Non-pigmented ciliary epithelial cell (primary cell): ENCODE measurements at regions not wholly inside any gene's neighbourhood (a gene's known extent, or its start where the extent isn't known, plus 50 kb on each side); places are given as distances from the start of the nearest gene placed in this dataset.

Experiments
- DNase-seq: peaks from one replicate; pipeline ENCODE4 v3.0.0-alpha.2; 2010; ENCODE audit warnings: low read depth

DNA sequence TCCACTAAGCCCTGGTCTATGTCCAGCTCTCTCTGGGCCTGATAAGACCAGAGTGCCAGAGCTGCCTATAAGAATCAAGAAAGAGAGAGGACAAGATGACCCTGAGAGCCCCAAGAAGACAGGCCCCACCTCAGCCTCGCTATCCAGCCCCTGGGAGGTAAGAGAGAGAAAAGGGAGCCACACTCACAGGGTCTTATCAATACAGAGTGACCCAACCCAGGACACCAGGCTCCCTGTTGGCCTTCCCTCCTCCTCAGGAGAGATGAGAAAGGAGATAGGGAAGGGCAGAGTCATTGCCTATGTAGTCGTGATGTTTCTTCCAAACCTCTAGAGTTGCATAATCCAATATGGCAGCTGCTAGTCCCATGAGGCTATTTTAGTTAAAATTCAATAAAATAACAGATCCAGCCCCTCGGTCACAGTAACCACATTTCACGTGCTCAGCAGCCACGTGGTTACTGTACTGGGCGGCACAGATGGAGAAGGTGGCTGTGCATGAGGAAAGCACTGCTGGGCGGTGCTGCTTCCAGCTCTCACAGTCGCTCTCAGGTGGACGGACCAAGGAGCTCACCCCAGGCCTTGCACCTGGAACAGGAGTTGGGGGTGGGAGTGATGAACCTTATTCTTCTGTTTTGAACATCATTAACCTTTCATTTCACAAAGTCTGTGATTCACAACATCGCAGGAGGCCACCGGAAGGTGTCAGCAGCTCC lies 525.8 kb downstream of the SHQ1 start:
- no peak for DNase-seq

DNA sequence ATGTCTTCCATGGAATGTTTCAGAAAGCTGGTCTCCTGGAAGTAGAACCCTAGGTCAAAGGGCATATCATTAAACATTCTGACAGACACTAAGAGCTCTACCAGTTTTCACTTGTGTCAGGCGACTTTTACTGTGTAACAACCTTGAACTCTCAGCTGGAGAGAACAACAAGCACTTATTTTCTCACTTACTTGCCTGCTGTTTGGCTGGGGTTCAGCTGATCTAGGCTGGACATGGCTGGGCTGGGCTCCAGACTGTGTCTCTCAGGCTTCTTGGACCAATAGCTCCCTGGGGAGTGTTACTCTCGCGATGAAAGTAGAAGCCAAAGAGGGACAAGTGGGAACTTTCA lies 527.3 kb downstream of the SHQ1 start:
- no peak for DNase-seq

DNA sequence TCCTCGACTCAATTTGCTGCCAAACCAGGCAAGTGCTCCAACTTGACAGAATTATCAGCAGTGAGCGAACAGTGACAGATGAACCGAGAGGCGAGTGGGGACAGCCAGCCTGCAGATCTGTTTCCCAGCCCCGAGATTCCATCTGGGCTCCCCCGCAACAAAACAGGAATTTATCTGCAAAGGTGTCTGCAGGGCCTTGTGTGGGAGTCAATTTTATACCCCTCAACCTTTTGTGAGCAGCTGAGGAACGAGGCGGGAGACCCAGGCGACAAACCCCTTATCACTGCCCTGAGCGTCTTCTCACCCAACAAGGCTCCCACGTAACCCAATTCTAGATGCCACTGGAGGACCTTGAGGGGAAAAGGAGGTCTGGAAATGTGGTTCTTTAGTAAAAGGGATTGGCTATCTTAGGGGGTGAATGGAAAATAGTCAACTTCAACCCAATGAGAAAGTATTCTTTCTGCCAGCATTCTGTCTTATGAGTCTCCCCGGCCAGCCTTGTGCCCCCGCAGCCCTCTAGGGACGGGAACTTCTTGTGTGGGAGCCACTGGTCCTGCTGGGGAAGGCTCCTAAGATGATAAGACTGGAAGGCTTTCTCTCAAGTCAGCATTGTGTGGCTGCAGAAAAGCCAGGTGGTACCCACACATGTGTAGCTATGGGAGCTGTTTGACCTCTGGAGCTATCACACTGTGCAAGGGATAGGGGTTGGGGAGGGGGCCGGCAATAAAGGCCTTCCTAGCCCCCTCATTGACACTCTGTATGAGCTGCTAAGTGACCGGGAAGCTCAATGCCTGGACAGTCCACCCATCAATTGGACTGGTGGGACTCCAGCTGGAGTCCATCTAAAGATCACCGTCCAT lies 527.9 kb downstream of the SHQ1 start:
- DNase-seq: no peak

DNA sequence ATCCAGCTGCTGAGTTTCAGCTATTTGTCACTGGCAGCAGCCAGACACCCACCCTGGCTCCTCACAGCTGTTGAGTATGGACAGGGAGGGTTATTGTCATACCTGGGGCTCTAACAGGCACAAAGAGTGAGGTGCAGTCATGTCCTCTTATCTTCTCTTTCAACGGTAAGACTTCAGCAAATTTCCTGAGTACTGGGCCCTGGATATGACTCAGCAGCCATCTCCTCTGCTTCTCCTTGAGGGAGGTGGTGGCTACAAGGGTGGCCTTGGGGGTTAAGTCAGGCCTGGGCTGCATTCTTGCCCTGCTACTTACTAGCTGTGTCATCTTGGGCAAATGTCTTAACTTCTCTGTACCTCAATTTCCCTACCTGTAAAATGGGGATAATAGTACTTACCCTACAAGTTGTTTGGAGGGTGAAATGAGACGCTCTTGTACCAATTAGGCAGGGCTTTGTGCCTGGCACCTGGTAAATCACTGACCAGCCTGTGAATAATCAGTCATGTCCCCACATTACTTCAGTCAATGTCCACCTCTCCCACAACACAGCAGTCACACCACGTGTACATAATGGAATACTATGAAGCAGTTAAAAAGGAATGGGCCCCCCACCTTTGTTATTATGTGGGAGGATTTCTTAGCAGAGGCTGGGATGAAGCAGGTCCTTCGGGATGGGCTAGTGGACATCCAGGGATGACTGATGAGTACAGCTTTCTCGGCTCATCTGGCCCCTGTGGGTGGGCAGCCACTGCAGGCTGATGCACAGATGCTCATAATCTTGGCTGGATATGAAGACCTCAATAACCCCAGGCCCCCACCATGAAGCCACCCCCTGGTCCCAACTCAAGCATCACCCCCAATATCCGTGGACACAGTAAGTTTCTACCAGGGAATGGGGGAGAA lies 528.8 kb downstream of the SHQ1 start:
- no peak for DNase-seq

DNA sequence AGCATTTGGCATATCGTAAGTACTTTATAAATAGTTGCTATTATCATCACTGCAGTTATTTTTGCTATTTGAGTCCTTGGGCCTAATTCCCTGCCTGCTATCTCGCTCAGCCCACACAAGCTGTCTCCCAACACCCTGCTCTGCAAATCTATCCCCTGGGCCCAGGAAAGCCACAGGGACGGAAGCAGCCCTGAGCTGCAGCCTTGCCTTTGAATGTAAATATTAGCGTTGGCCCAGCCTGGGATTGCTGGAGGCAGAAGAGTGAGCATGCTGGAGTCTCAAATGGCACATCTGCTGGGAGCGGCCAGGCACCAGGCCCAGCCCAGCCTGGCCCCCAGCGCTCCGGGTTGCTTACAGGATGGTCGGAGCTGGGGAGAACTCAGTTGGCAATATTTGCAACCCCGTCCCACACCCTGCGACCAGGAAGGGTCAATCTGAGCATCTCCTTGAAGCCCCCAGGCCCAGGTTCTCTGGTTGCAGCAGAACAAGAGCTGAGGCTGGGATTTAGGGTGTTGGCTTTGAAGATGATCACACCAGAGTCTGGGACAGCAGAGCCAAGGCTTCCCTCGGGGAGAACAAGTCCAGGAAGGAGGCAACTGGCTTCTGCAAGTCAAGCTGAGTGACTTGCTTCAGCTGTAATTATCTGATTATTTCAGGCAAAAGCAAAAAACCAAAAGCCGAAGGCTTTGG lies 529.6 kb downstream of the SHQ1 start:
- DNase-seq: no peak

DNA sequence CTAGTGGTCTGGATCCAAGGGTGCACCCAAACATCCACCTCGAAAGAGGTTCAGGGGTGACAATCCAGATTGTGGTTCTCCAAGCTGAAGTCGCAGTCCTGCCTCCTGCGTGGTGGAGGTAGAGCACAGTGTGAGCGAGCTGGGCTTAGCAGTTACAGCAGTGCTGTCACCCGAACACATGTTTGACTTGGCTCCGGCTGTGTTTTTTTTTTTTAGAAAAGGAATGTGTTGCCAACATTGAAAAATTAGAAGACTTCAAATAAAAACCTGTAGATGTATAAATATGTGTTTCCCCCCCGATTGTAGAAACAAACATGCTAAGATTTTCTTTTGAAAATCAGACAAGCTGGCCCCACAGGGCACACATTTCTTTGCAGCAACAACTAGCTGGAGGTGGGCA lies 530.8 kb downstream of the SHQ1 start:
- DNase-seq: no peak

DNA sequence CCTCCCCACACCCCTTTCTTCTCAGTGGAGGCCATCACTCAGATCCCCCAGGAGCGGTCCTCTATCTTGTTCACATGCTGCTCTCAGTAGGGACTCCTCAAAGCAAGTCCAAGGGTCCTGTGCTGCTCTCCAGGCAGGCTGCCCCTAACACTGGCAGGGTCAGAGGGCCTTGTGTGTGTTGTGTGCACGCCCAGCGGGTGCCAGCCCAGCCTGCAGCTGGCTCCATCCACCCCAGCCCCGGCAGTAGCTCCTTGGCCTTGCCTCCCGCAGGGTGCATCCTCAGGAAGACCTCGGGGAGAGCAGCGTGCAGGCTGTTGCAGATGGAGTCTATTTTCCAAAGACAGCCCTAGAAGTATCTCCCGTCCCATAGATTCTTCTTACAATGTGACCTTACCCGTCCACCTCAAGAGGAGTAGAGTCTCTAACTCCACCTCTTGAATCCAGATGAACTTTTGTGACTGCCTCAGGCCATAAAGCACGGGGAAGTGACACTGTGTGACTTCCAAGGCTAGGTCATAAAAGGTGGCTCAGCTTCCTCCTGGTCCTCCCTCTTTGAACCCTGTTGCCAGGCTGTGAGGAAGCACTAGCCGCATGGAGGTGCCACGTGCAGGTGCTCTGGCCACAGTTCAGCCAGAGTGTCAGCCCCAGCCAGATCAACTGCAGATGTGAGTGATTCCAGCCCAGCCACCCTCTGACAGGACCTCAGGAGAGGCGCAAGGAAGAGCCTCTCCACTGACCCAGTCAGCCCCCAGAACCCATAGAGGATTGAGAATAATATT lies 531.6 kb downstream of the SHQ1 start:
- no peak for DNase-seq

DNA sequence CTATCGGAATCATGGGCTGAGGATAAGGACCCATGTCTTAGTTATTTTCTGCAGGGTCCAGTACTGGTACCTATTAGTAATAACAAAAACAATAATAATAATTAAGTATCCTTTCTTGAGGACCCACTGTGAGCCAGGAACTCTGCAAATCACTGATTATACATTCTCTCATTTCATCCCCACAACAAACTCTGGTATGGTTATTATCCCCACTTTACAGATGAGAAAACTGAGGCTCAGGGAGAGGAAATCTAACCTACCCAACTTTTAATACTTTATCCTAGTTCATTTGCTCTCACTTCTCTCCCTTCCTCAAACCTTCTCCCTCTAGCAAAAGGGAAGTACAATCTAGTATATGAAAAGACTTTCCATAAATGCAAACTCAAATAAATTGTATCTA lies 528.4 kb upstream of the PROK2 start:
- no peak for DNase-seq

DNA sequence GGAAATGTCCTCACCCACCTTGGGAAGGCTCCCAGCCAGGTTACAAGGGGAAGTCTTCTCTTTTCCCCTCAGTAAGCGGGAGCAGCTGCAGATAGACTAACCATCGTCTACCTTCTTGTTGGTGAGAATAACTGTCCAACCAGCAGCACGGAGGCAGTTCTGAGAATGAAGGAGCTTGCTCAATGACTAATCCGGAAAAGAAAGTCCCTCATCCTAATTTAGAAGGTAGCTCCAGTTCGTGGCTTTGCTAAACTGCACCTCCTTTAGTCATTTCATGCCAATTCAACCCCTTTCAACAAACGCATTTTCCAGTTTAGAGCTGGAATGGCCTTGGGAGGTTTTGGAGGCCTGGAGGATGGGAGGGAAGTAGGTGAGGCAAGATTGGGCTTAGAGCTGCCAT lies 527.4 kb upstream of the PROK2 start:
- no peak for DNase-seq

DNA sequence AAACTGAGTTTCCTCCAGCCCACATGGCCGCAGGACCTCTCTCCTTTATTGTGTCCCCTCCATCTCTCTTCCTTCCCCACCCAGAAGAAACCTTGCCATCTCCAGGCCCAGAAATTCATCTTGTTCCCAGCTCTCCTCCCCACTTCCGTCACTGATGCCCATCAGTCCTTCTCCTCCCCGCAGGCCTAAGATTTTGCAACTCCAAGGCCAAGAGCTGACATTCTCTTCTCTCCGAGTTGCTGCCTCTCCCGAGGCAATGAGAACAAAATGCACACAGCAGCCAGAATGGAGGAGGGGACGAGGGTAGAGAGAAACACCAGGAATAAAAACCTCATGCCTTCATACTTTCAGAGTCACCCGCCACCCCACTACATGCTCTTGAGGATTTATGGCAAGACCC lies 526.5 kb upstream of the PROK2 start:
- no peak for DNase-seq

DNA sequence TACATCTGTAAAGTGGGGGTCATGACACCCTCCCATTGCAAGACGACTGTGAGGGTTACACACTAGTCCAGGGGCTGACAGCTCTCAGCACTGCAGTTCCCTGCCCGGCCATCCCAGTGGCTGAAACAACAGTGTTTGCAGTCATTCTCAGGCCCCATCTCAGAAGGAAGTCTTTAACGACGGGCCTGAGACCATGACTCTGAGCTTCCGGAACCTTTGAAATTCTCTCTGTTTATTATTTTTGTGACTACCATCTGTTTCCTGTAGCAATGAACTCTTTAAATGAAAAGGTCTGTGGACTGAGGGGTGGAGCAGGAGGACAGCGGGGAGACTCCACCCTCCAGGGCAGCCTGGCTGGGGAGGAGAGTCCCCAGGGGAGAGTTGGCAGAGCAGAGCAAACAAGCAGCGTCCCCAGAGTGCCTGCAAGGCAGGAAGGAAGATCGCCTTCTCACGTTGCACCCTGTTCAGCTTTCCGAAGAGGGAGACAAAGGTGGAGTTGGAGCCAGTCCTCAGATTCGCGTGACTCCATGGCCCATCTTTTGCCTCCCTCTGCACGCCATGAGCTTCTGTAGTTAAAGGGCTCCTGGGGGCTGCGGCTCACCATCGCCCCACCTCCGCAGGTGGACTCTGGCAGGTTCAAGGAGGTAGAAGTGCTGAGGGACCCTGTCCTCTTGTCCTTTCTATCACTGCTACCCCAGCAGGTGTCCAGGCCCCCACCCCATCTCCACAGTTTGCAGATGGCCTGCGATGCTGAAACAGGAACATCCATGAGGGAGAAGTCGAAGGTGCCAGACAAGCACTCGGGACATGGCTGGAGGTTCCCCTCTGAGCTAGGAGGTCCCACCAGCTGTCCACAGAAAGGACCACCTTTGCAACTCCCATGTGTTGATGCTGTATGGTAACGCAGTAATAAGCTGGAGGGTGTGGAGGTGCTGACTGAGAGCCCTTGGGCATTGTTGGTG lies 525.8 kb upstream of the PROK2 start:
- no peak for DNase-seq

DNA sequence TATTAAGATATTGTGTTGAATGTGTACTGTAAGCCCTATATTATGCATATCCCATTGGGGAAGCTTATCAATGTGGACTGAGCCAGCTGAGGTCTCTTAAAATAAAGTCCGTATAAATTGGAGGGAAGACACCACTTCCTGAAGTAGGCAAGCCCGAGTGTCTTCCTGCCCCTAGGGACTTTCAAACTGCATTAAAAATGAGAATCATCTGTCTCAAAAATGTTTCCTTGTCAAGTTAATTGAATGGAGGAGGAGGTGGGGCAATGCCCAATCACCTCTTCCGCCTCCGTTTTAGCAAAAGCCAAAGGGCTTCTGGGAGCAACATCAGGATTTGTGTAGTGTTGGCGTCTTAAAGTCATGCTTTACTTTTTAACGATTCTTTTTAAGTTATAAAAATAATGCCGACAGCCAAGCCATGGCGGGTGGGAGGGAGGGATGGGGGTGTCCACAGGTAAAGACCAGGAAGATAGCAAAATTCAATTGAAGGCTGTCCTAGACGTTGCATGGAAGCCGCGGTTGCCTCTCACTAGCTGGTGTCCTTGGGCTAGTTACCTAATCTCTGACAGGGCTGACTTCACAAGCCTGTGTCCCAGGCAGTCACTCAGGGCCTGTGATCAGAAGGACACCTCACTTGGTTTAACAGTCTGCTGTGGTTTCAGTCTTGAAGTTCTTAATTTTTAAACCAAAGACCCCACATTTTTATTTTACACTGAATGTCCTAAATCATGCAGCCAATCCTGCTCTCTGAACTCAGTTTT lies 524.9 kb upstream of the PROK2 start:
- DNase-seq: no peak

DNA sequence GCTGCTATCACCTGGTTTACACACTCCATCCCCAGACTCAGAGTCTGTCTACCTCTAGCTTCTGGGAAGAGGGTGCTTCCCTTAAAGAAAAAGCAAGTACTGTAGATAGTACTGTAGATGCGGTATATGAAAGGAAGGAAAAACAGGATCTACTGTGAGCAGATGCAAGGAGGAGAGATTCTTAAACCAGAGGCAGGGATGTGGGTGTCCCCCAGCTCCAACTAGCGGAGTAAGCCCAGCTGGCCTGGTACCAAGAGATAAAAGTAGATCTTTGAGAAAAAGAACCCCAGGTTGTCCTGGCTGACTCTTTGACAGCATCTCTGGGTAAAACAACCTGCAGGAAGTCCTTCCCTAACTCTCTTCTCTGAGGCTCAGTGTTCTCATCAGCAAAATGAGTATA lies 523.7 kb upstream of the PROK2 start:
- DNase-seq: no peak

DNA sequence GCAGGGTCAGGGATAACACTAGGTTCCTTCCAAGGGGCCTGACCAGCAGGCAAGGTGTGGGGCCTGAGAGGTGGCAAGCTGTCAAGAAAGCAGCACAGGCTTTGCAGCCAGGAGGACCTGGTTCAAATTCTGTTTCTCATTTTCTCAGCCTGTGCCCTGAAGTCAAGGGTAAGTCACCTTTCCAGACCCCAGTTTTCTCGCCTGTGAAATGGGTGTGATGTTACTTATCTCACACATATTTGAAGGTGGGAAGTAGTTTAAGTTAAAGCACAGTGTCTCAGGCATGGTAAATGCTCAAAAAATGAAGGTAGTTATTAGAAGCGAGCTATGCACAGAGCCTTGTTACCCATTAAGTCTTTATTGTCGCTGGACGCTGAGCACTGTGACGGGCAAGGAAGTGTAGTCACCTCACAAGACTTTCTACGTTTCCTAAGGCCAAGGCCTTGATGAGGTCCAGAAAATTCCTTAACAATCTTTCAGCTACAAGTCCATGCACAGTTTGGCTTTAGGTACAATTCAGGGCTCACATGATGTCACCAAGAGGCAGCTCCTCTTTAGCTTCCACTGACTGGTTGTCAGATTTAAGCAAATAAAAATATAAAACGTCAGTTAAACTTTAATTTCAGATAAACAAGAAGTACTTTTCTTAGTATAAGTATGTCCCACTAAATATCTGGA lies 522.6 kb upstream of the PROK2 start:
- DNase-seq: no peak

DNA sequence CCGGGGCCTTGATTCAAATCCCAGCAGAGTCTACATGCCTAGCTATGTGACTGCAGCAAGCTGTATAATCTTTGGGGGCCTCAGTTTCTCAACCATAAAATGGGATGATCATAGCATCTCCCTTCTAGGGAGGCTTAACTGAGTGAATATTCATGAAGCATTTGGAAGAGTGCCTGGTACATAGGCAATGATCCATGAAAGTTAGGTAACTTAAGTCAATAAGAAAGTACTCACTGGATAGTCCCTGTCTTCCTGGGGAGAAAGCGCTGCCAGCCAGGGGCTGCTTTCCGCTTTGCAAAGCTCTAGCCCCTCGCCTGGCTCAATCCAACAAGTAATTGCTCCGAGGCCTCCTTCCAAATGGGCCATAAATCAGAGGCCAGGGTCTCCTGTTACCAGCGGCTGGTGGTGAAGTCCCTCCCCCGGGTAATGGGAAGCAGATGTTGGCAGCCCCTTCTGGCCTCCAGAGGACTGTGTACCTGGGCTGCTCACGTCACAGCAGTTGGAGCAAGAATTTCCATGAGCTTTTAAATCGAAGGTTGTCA lies 521.9 kb upstream of the PROK2 start:
- no peak for DNase-seq

DNA sequence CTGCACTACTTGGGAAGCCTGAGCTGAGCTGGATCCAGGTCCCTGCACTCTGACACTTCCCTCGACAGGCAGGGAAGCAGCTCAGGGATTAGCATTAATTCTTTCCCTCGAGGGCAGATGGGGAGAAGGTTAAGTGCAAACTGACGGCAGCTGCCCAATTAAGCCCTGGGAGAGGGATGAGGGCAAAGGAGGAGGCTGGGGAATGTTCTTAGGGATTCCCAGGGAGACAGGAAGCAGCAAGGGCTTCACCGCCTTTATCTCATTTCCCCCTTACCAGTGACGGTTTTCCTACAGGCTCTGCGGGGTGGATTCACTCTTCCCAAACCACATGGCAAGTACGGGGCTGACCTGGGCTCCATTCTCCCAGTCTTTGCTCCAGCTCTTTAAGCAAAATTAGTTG lies 519.0 kb upstream of the PROK2 start:
- DNase-seq: no peak

DNA sequence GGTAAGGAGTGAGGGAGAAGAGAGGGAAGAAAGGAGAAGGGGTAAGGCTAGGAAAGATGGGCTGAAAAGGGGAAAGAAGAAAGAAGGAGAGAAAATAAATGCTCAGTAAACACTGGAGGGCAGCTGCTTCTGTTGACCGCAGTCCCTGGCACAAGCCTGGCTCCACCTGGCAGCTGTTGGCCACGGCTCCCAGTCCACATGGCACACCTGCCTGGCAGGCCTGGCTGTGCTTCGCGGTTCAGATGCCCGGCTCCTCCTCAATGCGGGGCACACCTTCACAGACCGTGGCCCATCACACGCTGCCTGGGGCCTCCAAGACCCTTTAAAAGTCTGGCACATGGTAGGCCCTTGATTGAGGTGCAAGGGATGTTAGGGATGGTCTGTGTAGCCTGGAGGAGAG lies 516.8 kb upstream of the PROK2 start:
- DNase-seq: no peak

DNA sequence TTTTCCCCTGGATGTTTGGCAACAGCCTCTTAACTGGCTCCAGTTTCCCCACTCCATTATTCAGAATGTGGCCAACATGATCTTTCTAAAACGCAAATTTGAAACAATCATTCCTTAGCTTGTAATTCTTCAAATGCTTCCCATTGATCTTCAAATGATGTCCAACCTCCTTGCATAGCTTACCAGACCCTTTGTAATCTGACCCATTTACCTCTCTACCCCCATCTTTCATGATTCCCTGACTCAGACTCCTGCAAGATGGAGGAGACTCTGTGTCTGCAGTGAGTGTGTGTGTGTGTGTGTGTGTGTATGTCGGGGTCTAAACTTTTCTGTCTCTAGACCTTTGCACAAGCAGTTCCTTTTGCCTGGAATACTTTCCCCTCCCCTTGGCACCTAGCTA lies 515.7 kb upstream of the PROK2 start:
- DNase-seq: no peak

DNA sequence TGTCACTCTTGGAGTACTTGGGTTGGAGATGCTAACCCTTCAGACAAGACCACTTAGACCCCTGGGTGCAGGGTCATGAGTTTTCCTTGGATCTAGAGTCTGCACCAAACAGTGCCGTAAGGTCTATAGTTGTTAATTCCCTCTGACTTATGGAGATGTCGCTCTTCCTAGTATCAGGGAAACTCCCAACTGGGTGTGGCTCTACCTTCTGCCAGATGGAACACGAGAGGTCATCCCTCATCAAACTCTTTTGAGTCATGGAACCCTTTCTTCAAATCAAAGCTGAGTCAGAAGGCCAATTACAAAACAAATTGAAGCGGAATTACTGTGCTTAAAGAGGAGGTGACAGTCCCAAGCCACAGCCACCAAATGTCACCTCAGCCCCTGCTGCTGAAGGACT lies 514.9 kb upstream of the PROK2 start:
- no peak for DNase-seq
